ENCODE measurements at regions not wholly inside any gene's neighbourhood (a gene's known extent, or its start where the extent isn't known, plus 50 kb on each side); places are given as distances from the start of the nearest gene placed in this dataset.
"Not testable (repeated sequence)": the region's sequence is repeated elsewhere in the genome, so short reads cannot be mapped to it uniquely, and the experiment has no call there.

DNA sequence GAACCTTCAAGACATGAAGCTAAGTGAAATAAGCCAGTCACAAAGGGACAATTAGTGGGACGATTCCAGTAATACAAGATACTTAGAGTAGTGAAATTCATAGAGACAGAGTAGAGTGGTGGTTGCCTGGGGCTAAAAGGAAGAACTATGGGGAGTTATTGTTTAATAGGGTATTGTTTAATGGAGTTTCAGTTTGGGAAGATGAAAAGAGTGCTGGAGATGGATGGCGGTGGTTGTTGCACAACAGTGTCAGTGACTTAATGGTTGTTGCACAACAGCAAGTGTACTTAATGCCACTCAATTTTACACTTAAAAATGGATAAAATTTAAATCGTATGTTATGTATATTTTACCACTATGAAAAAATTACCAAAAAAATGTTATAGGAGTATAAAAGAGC, 209.7 kb upstream of the TENT5A start:
- no peak for DNase-seq

DNA sequence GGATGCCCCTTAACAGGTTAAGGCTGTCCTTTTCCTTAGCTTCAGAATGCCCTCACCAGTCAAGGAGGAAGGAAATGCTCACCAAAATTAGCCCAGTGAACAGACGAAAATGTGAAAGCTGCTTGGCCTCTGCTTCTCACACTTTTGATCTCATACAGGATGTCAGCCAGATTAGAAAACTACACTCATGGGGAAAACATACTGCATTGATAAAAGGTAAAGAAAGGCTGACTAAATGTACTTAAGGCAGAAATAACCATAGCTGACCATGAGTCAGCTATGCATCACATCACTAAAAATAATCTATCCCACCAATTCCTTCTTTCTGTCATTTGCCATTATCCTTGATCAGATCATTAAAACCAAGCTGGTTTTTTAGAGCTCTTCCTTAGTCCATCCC, 198.4 kb upstream of the TENT5A start:
- no peak for DNase-seq

DNA sequence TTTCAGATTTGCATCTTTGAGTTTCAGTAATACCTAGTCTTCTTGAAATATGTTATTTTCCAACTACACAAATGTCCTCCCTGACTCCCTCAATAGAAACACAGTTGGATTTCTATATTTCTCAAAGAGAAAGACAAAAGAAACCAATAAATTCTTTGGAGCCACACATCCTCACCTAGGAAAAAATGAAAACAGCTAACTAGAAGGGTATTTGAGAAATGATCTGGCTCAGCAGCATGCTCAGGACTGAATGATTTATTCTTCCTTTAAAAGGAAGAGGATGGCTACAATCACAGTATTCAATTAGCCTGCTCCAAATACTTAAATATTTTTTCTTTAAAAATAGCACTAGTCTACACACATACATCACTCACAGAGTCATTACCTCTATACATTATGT, 196.4 kb upstream of the TENT5A start:
- DNase-seq = no peak

DNA sequence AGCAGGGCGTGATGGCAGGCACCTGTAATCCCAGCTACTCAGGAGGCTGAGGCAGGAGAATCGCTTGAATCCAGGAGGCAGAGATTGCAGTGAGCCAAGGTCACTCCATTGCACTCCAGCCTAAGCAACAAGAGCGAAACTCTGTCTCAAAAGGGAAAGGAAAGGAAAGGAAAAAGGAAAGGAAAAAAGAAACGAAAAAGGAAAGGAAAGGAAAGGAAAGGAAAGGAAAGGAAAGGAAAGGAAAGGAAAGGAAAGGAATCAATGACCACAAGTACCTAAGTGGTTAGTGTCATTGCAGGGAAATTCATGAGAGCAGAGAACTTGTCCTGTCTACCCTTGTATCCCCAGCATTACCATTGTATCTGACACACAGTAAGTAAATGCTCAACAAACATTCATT, 195.7 kb upstream of the TENT5A start:
- not testable (repeated sequence) for DNase-seq

DNA sequence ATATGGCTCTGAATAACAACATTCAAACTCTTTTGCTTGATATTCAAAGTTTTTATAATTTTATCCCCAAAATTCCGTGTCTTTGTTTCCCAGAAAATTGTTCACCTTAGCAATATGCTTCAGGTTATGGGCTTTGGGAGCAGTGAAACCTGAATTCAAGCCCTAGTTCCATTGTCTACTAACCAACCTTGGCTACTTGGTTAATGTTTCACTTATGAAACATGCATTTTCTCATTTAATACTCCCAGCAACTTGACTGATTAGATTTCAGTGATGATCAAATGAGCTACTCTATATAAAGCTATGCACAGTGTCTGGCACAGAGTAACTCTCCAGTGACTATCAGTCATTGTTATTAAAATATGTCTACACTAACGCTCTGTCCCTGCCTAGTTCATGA, 192.2 kb upstream of the TENT5A start:
- DNase-seq = no peak

DNA sequence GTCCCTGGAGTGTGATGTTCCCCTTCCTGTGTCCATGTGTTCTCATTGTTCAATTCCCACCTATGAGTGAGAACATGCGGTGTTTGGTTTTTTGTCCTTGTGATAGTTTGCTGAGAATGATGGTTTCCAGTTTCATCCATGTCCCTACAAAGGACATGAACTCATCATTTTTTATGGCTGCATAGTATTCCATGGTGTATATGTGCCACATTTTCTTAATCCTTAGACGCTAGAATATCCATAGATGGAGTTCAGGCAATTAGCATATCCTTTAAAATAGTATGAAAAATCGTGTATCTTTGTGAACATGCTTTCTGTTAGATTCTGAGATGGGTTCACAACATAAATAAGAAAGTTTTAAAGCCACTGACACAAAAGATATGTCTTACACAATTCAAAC, 190.4 kb upstream of the TENT5A start:
- DNase-seq = not testable (repeated sequence)

DNA sequence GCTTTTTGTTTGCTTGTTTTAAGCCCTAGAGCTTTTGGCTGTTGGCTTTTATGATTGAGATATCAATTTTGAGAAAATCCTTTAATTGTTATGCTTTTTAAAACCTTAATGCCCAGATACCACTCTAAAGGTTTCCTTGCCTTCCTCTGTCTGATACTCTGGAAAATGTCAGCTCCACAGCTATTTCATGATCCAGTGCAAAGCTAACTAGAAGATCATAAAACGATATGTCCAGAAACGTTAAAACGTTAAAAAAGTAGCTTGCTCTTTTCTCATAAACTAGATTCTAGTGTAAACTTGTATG, 189.5 kb upstream of the TENT5A start:
- no peak for DNase-seq

DNA sequence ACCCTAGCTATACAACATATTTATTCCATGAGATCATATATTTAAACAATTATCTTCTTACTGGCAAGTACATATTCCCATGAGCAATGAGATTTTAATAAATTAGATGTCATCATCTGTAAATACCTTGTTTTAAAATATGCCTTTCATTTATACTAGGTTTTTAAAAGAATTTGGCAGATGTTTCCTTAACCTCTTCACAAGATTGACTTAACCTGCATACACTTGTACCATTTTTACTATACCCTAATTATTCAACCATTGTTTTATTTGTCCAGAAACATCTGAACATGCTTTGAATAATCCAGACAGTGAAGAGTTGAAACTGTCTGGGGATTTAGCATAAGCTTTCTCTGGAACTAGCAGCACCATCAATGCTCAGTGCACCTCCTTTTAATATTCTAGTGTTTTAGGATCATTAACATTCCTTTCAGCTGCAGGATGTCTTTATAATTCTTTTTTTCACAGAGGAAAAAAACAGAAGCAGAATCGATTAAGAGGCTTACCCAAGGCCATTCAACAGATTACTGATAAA, 188.0 kb upstream of the TENT5A start:
- no peak for DNase-seq

DNA sequence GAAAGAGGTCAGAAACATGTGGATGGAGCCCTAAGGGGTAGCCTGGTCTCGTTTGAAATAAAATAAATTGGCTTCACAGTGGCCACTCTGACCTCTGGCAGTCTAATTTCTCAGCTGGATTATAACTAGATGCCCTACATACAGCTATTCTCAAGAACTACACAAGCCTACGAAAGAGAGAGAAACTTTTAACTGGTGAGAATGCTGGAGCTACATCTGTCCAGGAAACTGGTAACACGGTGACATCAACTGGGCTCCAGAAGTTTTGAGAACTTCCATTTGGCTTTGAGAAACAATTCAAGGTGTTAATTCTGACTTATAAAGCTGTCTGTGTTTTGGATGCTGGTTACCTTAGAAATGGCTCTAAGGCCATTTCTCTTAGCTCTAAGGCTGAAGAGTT, 187.3 kb upstream of the TENT5A start:
- no peak for DNase-seq

DNA sequence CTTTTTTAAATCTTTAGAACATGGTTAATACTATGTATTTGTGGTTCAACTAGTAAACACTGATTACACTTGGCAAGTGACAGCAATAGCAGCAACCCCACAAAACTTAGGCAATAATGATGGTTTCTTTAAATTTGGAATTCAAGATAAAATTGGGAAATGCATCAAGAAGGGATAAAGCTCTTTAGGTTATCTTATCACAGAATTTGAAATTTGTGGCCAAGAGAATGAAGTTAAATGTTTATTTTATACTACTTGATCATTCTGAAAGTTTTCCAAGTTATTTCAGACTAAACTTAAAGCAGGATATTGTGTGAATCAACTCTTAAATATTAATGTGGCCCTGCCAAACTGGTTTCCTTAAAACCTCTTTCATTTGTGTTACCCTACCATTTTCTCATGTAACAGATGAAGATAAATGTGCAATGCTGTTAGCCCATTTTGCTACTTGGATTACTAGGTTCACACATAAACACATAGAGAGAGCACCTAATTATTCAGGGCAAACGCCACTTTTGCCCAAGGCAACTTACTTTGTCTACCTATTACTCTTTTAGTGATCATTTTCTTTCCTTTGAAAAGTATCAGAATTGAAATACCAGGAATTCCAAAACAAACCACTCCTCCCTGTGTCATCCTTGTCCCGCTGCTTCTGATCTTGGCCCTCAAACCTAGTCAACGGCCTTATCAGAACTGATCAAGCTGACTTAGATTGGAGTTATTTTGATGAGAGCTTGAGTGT, 186.7 kb upstream of the TENT5A start:
- DNase-seq = no peak

DNA sequence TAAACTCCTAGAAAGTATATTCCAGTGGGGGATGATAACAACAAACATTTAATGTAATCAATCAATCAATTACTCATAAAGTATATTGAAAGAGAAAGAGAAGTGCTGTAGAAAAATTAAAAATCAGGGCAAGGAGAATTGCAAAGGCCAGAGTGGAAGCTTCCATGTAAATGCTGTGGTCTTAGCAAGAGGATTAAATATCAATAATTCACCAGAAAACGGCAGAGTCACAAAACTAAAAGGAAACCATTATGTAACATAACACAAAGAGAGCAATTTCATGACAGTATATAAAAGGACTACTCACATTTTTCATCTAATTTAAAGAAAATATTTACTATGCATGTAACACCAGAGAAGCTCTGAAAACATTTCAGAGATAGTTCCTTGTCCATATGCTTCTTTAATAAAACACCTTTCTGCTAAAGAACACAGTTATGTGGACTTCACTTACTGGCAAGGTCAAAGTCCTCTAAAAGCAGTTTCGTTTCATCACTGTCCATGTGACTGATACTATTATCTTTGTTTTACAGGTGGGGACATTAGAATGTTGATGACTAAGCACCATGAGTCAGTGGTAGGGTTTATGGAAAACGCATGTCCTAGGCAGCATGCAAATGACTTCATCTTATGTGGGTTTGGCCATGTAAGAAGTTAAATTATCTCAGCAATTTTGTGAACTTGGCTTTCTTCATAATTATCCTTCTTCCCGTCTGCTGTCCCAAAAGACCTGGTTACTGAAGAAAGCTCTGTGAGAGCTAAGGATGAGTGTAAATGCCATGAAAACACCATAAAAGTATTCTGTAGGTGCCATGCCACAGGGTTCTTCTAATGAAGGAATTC, 185.8 kb upstream of the TENT5A start:
- DNase-seq = no peak

DNA sequence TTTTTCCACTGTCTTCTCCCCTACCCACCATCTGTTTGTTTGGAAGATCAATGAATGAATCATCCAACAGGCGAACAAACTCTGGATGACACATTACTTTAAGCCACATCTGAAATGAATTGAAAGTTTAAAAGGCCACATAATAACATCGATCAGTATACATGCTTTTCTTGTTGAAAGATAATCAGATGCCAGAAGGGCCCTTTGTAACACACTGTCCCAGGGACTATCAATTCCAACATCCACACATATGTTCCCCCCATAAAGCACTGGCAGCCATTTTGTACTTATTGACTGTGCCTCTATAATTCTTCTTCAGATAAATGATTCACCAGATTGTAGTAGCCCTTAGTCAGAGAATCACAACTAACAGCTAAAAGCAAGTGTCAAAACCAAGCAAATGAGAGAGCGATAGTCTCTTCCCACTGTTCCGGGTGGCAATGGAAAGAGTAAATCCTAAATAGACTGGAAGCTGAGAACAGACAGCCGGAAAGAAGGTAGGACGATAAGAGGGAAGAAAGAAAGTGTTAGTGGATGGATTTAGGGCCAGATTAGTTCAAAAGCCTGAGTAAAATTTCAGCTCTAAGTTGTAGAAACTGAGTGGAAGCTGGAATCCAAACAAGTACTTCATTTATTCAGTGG, 184.9 kb upstream of the TENT5A start:
- no peak for DNase-seq

DNA sequence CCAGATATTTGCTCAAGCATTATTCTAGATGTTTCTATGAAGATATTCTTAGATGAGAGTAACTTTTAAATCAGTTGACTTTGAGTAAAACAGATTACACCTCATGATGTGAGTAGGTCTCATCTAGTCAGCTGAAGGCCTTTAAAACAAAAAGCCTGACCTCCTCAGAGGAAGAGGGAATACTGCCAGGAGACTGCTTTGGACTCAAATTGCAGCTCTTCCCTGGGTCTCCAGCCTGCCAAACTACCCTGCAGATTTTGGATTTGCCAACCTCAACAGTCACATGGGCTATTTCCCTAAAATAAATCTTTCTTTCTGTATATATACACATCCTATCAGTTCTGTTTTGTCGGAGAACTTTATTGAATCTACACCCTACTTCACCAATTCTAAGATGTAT, 182.5 kb upstream of the TENT5A start:
- DNase-seq = no peak

DNA sequence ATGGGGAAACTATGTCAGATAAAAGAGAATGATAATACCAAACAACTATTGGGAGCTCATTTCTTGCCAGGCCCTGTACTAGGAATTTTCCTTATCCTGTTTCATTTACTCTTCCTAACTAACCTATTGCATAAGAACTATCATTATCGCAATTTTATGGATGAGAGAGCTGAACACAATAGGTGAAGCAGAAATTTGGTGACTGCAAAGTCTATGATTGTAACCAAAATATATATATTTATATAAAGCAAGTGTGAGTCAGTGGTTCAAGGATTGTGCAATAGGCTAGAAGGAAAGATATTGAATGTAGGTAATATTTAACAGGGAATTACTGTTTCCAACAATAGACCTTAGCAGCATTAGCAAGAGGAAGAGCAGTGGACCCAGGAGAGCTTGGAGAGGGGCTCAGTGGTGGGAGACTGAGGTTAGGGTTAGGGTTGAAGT, 181.1 kb upstream of the TENT5A start:
- DNase-seq = no peak

DNA sequence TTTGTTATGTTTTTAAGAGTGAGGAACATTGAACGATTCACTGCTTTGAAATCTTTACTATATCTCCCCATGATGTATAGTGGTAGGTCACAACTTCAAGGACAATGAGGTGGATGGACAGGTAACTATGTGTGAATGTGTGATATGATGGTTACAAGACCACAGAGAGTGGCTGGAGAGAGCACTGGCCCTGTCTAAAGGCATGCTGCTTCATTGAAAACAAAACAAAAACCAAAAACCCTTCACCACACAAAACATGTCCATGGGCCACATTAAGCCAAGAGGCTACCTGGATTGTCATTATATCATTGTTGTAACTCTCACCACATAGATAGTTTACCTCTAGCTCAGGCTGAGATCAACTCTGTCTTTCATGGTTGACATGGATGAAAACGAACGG, 180.6 kb upstream of the TENT5A start:
- no peak for DNase-seq

DNA sequence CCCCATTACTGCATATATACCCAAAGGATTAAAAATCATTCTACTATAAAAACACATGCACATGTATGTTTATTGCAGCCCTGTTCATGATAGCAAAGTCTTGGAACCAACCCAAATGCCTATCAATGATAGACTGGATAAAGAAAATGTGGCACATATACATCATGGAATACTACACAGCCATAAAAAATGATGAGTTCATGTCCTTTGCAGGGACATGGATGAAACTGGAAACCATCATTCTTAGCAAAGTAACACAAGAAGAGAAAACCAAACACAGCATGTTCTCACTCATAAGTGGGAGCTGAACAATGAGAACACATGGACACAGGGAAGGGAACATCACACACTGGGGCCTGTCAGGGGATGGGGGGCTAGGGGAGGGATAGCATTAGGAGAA, 180.0 kb upstream of the TENT5A start:
- DNase-seq = not testable (repeated sequence)

DNA sequence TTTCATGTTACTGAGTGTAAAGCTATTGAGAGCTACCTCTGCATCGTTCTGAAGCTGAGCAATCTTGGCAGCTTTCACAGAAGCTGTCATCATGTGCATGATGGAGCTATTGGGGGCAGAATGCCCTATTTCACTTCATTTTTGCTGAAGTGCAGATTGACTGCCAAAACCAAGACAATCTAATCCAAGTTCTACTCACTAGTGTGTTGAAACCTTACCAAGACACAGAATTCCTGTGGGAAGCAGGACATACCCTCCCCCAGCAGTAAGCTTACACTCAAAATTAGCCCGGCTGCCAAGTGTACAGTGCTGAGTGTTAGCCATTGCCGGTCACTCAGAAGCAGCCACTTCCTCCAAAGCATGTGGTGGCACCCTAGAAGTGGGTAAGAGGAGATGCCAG, 177.3 kb upstream of the TENT5A start:
- no peak for DNase-seq

DNA sequence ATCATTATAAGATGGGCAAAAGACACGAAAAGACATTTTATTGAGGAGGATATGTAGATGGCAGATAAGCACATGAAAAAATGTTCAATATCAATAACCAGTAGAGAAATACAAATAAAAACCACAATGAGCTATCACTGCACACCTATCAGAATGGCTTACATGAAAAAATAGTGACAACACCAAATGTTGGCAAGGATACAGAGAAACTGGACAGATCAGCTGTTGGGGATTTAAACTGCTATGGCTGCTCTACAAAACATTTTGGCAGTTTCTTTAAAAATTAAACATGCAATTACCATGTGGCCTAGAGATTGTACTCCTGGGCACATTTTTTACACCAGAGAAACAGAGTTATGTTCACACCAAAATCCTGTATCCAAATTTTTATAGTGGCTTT, 172.7 kb upstream of the TENT5A start:
- DNase-seq = no peak

DNA sequence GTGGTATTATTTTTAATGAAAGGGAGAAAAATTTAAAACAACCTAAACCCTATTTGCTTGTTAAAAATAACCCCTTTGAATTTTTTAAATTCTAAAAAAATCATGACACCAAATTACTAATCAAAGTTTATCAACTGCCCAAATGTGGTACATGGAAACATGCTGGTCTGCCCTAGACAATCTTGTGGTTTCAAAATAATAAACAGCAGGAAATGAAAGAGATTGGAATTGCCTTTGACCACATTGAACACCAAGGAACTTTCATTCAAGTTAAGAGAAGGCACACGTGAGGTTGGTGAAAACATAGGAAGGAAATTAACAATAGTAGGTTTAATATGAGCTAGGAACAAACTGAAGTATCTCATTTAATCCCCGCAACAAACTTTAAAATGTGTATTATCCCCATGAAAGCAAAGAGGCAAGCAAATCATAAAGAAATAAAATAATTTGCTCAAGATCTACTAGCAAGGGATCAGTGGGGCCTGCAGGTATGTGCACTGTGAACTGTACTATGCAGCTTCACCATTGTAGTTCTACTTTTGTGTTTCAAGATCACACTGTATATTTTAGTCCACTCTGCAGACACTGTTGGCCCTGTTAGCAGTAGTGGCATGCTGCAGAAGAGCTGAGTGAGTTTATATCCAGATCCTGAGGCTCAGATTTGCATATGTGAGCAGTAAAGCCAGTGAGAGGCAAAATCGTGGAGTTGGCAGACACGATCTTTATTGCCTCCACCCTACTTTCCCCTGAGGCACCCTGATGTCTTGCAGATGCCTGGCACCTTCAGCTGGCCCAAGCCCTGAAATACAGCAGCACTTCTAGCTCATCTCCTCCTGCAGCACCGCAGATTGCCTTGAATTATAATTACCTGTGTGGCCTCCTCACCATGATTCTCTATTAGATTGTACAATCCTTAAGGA, 157.8 kb upstream of the TENT5A start:
- DNase-seq = no peak

DNA sequence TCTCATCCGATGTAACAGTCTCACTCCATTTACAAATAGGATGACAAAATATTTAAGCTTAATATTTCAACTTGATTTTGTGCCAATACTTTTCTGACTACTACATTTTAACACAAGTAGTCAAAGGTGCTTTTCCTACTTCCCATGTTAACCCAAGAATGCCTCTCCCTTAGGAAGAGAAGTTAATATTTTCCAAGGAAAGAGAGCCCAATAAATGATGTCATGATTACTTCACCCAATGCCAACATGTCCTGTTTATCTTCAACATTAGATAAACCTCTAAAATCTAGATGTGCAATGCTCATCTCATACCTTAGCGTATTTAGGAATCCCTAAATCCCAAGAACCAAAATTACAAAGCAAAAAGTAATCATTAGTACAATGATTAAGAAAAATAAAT, 156.7 kb upstream of the TENT5A start:
- no peak for DNase-seq

DNA sequence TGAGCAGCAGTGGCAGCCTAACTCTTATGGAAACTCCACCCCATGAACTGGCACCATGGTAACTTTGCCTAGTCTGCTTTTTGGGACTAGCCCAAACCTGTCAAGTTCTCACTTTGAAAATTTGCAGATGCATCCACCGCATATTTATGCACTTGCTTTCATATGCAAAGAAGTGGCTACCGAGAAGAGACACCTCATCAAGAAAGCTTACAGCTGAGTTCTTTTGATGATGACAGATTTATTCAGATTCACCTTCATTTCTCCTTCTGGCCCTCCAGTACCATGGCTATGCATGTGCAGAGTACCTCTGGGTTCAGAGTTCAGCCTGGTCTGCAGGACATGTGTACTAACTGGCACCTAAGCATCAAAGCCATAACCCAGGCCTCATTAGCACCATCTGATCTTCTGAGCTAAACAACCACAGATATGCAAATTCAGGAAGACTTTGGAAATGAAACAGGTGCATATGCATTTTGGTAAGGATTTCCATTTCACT, 154.3 kb upstream of the TENT5A start:
- DNase-seq = no peak

DNA sequence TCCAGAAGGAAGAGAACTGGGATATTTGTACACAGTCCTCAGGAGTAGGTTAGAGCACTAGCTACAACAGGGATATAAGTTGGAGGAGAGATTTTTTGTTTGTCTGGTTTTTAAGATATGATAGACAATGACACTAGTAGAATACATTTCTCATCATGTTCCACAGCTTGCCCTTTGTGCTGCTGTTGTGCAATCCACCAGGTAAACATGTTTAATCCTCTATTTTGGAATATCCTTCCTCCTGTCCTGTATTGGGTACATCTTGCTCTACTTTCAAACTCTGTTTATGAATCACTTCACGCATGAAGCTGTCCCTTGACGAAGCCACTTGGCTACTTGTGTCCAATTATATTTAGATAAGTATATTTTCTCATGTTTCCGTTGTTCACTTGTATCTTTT, 153.6 kb upstream of the TENT5A start:
- no peak for DNase-seq

DNA sequence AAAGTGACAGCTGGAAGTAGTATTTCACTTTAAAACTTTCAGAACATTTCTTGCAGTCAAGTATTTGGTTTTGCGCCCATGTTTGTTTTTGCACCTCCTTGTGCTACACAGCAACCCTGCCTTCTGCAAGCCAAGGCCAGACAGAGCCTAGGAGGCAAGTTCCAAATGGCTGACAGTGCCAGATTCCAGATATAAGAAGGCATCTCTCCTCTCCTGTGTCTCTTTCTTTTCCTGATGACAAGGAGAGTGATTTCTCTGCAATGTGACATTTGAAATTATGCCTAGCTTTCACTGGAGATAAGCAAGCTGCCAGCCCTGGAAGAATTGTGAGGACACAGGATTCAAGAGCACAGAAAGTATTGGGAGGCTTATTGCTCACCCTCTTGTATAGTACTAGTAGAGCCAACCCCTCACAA, 149.1 kb upstream of the TENT5A start:
- DNase-seq = no peak

Data from NCI-H748 treated with DMSO at 0.1 percent for 48 hours (cell line).